K562 (cell line): ENCODE measurements at regions not wholly inside any gene's neighbourhood (a gene's known extent, or its start where the extent isn't known, plus 50 kb on each side); places are given as distances from the start of the nearest gene placed in this dataset.

Source experiments
- HDAC2 ChIP-seq: fragments of 450-650 bp; IDR thresholded peaks from 2 replicates; pipeline ENCODE4 v1.6.1; 2016; ENCODE audit warnings: mild to moderate bottlenecking
- NR2C1 ChIP-seq, 2 experiments: fragments of 450-650 bp; IDR thresholded peaks; 2 replicates each; pipeline ENCODE4 v1.6.1; 2017; ENCODE audit warnings: mild to moderate bottlenecking in 2 of 2, antibody characterized with exemption in 1 of 2, inconsistent platforms in 1 of 2, missing compliant biosample characterization in 1 of 2, missing genetic modification characterization in 1 of 2
- RBM34 ChIP-seq: fragments of 200-400 bp; formaldehyde crosslinking; IDR thresholded peaks from 2 replicates; pipeline ENCODE4 v1.6.1; 2018; ENCODE audit warnings: low read length, borderline replicate concordance; ENCODE audit not compliant: insufficient read depth
- SIN3A ChIP-seq, 2 experiments: fragments of 150-350 bp in 1 of 2; IDR thresholded peaks; 2 replicates each; pipeline ENCODE4 v1.6.1; 2011 to 2016; ENCODE audit warnings: borderline replicate concordance in 2 of 2, low read depth in 2 of 2, low read length in 2 of 2, mild to moderate bottlenecking in 2 of 2, moderate library complexity in 2 of 2; ENCODE audit not compliant: control insufficient read depth in 1 of 2
- YY1 ChIP-seq, 3 experiments: IDR thresholded peaks; 2 replicates each; pipeline ENCODE4 v1.6.1; 2011; ENCODE audit warnings: low read length in 2 of 3, mild to moderate bottlenecking in 2 of 3, moderate library complexity in 2 of 3, borderline replicate concordance in 1 of 3, control low read depth in 1 of 3, low read depth in 1 of 3; ENCODE audit not compliant: insufficient read depth in 3 of 3, insufficient replicate concordance in 2 of 3, control insufficient read depth in 1 of 3, insufficient read length in 1 of 3; ENCODE audit errors: extremely low read depth in 1 of 3
- ZNF212 ChIP-seq: fragments of 450-650 bp; formaldehyde crosslinking; IDR thresholded peaks from 2 replicates; pipeline ENCODE4 v1.4.0; 2020; ENCODE audit warnings: mild to moderate bottlenecking
- ZNF445 ChIP-seq: fragments of 250-450 bp; sonication (Bioruptor Pico); IDR thresholded peaks from 2 replicates; pipeline ENCODE4 v1.4.0; 2020; ENCODE audit warnings: low read depth, mild to moderate bottlenecking, moderate library complexity
- TF ChIP-seq, protein P1 (sequence below): fragments of 450-650 bp; IDR thresholded peaks from 2 replicates; pipeline ENCODE4 v1.6.1; 2016; ENCODE audit warnings: mild to moderate bottlenecking, moderate library complexity
- TF ChIP-seq, protein P2 (sequence below): fragments of 250-450 bp; sonication (Bioruptor Pico); IDR thresholded peaks from 2 replicates; pipeline ENCODE4 v1.5.0; 2020; ENCODE audit warnings: mild to moderate bottlenecking, borderline replicate concordance

DNA sequence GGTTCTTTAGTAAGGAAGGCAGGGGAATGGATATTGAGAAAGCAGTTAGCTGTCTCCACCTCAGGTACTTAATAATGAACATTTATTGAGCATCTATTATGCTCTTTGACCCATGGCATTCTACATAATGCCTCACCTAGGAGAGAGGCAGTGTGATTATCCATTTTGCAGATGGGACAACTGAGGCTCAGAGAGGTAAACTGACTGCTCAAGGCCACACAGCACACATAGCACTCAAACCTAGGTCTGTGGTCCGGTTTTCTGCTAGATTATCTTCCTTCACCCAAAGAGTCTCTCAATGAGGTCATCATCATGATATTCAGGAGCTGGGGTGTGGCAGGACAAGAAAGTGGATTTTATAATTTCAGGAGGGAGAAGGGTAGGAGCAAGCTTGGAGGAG lies 199.1 kb upstream of the LHX5 start (continued):
- TF ChIP-seq, protein P1, sequence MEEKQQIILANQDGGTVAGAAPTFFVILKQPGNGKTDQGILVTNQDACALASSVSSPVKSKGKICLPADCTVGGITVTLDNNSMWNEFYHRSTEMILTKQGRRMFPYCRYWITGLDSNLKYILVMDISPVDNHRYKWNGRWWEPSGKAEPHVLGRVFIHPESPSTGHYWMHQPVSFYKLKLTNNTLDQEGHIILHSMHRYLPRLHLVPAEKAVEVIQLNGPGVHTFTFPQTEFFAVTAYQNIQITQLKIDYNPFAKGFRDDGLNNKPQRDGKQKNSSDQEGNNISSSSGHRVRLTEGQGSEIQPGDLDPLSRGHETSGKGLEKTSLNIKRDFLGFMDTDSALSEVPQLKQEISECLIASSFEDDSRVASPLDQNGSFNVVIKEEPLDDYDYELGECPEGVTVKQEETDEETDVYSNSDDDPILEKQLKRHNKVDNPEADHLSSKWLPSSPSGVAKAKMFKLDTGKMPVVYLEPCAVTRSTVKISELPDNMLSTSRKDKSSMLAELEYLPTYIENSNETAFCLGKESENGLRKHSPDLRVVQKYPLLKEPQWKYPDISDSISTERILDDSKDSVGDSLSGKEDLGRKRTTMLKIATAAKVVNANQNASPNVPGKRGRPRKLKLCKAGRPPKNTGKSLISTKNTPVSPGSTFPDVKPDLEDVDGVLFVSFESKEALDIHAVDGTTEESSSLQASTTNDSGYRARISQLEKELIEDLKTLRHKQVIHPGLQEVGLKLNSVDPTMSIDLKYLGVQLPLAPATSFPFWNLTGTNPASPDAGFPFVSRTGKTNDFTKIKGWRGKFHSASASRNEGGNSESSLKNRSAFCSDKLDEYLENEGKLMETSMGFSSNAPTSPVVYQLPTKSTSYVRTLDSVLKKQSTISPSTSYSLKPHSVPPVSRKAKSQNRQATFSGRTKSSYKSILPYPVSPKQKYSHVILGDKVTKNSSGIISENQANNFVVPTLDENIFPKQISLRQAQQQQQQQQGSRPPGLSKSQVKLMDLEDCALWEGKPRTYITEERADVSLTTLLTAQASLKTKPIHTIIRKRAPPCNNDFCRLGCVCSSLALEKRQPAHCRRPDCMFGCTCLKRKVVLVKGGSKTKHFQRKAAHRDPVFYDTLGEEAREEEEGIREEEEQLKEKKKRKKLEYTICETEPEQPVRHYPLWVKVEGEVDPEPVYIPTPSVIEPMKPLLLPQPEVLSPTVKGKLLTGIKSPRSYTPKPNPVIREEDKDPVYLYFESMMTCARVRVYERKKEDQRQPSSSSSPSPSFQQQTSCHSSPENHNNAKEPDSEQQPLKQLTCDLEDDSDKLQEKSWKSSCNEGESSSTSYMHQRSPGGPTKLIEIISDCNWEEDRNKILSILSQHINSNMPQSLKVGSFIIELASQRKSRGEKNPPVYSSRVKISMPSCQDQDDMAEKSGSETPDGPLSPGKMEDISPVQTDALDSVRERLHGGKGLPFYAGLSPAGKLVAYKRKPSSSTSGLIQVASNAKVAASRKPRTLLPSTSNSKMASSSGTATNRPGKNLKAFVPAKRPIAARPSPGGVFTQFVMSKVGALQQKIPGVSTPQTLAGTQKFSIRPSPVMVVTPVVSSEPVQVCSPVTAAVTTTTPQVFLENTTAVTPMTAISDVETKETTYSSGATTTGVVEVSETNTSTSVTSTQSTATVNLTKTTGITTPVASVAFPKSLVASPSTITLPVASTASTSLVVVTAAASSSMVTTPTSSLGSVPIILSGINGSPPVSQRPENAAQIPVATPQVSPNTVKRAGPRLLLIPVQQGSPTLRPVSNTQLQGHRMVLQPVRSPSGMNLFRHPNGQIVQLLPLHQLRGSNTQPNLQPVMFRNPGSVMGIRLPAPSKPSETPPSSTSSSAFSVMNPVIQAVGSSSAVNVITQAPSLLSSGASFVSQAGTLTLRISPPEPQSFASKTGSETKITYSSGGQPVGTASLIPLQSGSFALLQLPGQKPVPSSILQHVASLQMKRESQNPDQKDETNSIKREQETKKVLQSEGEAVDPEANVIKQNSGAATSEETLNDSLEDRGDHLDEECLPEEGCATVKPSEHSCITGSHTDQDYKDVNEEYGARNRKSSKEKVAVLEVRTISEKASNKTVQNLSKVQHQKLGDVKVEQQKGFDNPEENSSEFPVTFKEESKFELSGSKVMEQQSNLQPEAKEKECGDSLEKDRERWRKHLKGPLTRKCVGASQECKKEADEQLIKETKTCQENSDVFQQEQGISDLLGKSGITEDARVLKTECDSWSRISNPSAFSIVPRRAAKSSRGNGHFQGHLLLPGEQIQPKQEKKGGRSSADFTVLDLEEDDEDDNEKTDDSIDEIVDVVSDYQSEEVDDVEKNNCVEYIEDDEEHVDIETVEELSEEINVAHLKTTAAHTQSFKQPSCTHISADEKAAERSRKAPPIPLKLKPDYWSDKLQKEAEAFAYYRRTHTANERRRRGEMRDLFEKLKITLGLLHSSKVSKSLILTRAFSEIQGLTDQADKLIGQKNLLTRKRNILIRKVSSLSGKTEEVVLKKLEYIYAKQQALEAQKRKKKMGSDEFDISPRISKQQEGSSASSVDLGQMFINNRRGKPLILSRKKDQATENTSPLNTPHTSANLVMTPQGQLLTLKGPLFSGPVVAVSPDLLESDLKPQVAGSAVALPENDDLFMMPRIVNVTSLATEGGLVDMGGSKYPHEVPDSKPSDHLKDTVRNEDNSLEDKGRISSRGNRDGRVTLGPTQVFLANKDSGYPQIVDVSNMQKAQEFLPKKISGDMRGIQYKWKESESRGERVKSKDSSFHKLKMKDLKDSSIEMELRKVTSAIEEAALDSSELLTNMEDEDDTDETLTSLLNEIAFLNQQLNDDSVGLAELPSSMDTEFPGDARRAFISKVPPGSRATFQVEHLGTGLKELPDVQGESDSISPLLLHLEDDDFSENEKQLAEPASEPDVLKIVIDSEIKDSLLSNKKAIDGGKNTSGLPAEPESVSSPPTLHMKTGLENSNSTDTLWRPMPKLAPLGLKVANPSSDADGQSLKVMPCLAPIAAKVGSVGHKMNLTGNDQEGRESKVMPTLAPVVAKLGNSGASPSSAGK: no peak
- TF ChIP-seq NR2C1 (IDR thresholded peaks at IDR 0.05) (no peak), NR2C1 (tag; IDR thresholded peaks at IDR 0.05) (no peak), RBM34 (no peak), YY1 (IDR thresholded peaks at IDR 0.05; ENCODE audit: borderline replicate concordance in 1 of 3, control insufficient read depth in 1 of 3, extremely low read depth in 1 of 3, insufficient read depth in 3 of 3, insufficient read length in 1 of 3, insufficient replicate concordance in 2 of 3, low read depth in 1 of 3, low read length in 2 of 3) (no peak), SIN3A (IDR thresholded peaks at IDR 0.05; ENCODE audit: borderline replicate concordance in 2 of 2, control insufficient read depth in 1 of 2, low read depth in 2 of 2, low read length in 2 of 2) (no peak), ZNF212 (CRISPR knock-in tag) (no peak), ZNF445 (no peak), HDAC2 (0 out of 2 replicates have a peak, but pooled peaks have one; percentile 42)
- TF ChIP-seq, protein P2, sequence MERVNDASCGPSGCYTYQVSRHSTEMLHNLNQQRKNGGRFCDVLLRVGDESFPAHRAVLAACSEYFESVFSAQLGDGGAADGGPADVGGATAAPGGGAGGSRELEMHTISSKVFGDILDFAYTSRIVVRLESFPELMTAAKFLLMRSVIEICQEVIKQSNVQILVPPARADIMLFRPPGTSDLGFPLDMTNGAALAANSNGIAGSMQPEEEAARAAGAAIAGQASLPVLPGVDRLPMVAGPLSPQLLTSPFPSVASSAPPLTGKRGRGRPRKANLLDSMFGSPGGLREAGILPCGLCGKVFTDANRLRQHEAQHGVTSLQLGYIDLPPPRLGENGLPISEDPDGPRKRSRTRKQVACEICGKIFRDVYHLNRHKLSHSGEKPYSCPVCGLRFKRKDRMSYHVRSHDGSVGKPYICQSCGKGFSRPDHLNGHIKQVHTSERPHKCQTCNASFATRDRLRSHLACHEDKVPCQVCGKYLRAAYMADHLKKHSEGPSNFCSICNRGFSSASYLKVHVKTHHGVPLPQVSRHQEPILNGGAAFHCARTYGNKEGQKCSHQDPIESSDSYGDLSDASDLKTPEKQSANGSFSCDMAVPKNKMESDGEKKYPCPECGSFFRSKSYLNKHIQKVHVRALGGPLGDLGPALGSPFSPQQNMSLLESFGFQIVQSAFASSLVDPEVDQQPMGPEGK: no peak
